ENCODE measurements at regions not wholly inside any gene's neighbourhood (a gene's known extent, or its start where the extent isn't known, plus 50 kb on each side); places are given as distances from the start of the nearest gene placed in this dataset.

- TF ChIP-seq CTCF (IDR thresholded peaks at IDR 0.05; ENCODE audit: low read depth, low read length): no peak
- Histone ChIP-seq H3K27me3 (no peaks in the 10 kb centered on the region), H3K36me3 (no peaks in the 10 kb centered on the region), H3K27ac (no peak overlapping the region), H3K4me1 (ENCODE audit: low read depth) (no peaks in the 10 kb centered on the region), H3K4me3 (no peak overlapping the region), H3K9me3 (ENCODE audit: low read depth) (no peaks in the 10 kb centered on the region)
- DNase-seq (ENCODE audit: low read depth in 1 of 2, low spot score in 1 of 2): no peak
These were observed 248.0 kb downstream of the DAD1 start for GRCh38 chr14:22341049-22341448.

- no peak for TF ChIP-seq CTCF (IDR thresholded peaks at IDR 0.05; ENCODE audit: low read depth, low read length)
- Histone ChIP-seq H3K36me3 (no peaks in the 10 kb centered on the region), H3K4me1 (ENCODE audit: low read depth) (no peaks in the 10 kb centered on the region), H3K27ac (no peak overlapping the region), H3K27me3 (no peaks in the 10 kb centered on the region), H3K9me3 (ENCODE audit: low read depth) (no peaks in the 10 kb centered on the region), H3K4me3 (no peak overlapping the region)
- DNase-seq (ENCODE audit: low read depth in 1 of 2, low spot score in 1 of 2): peak in 1 of 2 donors; percentile 94
These were observed 249.9 kb downstream of the DAD1 start for GRCh38 chr14:22338917-22339715.

- H3K27me3 ChIP-seq: no peaks in the 10 kb centered on the region
- no peaks in the 10 kb centered on the region for H3K9me3 ChIP-seq (ENCODE audit: low read depth)
- H3K36me3 ChIP-seq: no peaks in the 10 kb centered on the region
- no peak overlapping the region for H3K4me3 ChIP-seq
- no peaks in the 10 kb centered on the region for H3K4me1 ChIP-seq (ENCODE audit: low read depth)
- no peak overlapping the region for H3K27ac ChIP-seq
- no peak for TF ChIP-seq CTCF (IDR thresholded peaks at IDR 0.05; ENCODE audit: low read depth, low read length)
- DNase-seq (ENCODE audit: low read depth in 1 of 2, low spot score in 1 of 2): no peak
These were observed 250.6 kb downstream of the DAD1 start for GRCh38 chr14:22338381-22338780.

GRCh38 chr14:22337938-22338337, 251.1 kb downstream of the DAD1 start:
- Histone ChIP-seq H3K36me3 (no peaks in the 10 kb centered on the region), H3K27ac (no peak overlapping the region), H3K4me3 (no peak overlapping the region), H3K9me3 (ENCODE audit: low read depth) (no peaks in the 10 kb centered on the region), H3K4me1 (ENCODE audit: low read depth) (no peaks in the 10 kb centered on the region), H3K27me3 (no peaks in the 10 kb centered on the region)
- no peak for DNase-seq (ENCODE audit: low read depth in 1 of 2, low spot score in 1 of 2)
- no peak for TF ChIP-seq CTCF (IDR thresholded peaks at IDR 0.05; ENCODE audit: low read depth, low read length)

- no peaks in the 10 kb centered on the region for H3K36me3 ChIP-seq
- TF ChIP-seq CTCF (IDR thresholded peaks at IDR 0.05; ENCODE audit: low read depth, low read length): no peak
These were observed 251.5 kb downstream of the DAD1 start for GRCh38 chr14:22337521-22337920.

More at GRCh38 chr14:22337521-22337920, 251.5 kb downstream of the DAD1 start:
- H3K27ac ChIP-seq: no peak overlapping the region
- no peak overlapping the region for H3K4me3 ChIP-seq
- H3K4me1 ChIP-seq (ENCODE audit: low read depth): no peaks in the 10 kb centered on the region
- DNase-seq (ENCODE audit: low read depth in 1 of 2, low spot score in 1 of 2): no peak
- no peaks in the 10 kb centered on the region for H3K9me3 ChIP-seq (ENCODE audit: low read depth)
- no peaks in the 10 kb centered on the region for H3K27me3 ChIP-seq
